ENCODE measurements at regions not wholly inside any gene's neighbourhood (a gene's known extent, or its start where the extent isn't known, plus 50 kb on each side); places are given as distances from the start of the nearest gene placed in this dataset.
A peak's percentile ranks its signal among the peaks of the same experiment; 100 is the strongest.

DNA sequence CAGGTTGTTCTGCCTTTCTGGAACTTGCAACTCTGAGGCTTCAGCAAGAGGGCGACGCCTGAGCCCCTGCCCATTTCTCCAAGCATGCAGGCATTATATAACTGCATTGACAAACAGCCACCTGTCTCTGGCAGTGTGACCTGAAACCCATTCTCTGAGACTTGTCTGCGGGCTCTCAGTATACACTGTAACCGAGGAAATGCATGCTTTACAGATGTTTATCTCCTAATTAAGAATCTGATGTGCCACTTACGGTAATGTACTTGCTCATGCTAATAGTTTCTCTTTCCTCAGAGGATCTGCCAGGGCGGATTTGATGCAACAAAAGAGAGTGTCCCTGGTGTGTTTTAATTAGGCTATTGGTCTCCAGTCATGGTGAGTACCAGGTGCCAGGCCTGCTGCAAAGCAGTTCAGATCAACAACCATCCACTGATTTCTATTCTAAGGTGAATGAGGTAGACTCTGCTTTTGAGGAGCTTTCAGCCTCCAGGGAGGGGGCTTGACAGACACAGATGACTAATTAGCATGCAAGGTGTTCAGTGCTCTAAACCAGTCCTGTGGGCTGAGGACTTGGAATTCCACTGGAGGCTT, 593.7 kb upstream of the KLF4 start:
- TF ChIP-seq, protein P1, sequence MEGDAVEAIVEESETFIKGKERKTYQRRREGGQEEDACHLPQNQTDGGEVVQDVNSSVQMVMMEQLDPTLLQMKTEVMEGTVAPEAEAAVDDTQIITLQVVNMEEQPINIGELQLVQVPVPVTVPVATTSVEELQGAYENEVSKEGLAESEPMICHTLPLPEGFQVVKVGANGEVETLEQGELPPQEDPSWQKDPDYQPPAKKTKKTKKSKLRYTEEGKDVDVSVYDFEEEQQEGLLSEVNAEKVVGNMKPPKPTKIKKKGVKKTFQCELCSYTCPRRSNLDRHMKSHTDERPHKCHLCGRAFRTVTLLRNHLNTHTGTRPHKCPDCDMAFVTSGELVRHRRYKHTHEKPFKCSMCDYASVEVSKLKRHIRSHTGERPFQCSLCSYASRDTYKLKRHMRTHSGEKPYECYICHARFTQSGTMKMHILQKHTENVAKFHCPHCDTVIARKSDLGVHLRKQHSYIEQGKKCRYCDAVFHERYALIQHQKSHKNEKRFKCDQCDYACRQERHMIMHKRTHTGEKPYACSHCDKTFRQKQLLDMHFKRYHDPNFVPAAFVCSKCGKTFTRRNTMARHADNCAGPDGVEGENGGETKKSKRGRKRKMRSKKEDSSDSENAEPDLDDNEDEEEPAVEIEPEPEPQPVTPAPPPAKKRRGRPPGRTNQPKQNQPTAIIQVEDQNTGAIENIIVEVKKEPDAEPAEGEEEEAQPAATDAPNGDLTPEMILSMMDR (conservative IDR thresholded peaks at IDR 0.05; ENCODE audit: low read depth, low read length), result no peak
- H3K79me2 ChIP-seq (ENCODE audit: insufficient read depth, low read depth), result no peaks in the 10 kb centered on the region

DNA sequence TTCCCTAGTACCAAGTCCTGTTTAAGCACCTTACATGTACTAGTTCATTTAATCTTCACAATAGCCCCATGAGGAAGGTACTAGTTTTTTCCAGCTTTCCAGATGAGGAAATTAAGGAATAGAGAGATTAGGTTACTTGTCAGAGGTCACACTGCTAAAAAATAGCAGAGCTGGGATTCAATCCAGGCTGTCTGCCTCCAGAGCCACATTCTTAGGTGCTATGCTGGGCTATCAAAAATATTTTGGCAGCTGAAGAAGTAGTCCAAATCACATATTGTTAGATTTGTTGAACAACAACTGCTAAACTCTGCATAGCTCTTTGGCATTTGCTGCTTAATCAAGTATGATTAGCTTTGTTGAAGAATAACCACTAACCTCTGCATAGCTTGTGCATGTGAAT, 591.5 kb upstream of the KLF4 start:
- H3K27me3 ChIP-seq (ENCODE audit: insufficient read depth, low read depth), result no peaks in the 10 kb centered on the region
- no peak overlapping the region for H3K4me2 ChIP-seq
- no peaks in the 10 kb centered on the region for H4K20me1 ChIP-seq (ENCODE audit: insufficient read depth)
- H3K27ac ChIP-seq, result no peak overlapping the region
- H3K36me3 ChIP-seq (ENCODE audit: insufficient read depth), result no peaks in the 10 kb centered on the region
- no peak overlapping the region for H3K4me3 ChIP-seq (IDR thresholded peaks at IDR 0.05; ENCODE audit: insufficient read depth, low read depth, low read length)
- H3K9ac ChIP-seq, result no peak overlapping the region
- no peaks in the 10 kb centered on the region for H3K79me2 ChIP-seq (ENCODE audit: insufficient read depth, low read depth)
- H2AFZ ChIP-seq (ENCODE audit: low read depth), result no peak overlapping the region
- peaks cover 90% of the 10 kb centered on the region for H3K4me1 ChIP-seq (ENCODE audit: low read depth, poor library complexity, severe bottlenecking)
- TF ChIP-seq, protein P1 (conservative IDR thresholded peaks at IDR 0.05; ENCODE audit: low read depth, low read length), result no peak

More for the DNA sequence above, 593.7 kb upstream of the KLF4 start:
- no peaks in the 10 kb centered on the region for H3K27me3 ChIP-seq (ENCODE audit: insufficient read depth, low read depth)
- no peak overlapping the region for H3K4me3 ChIP-seq (IDR thresholded peaks at IDR 0.05; ENCODE audit: insufficient read depth, low read depth, low read length)
- H3K9ac ChIP-seq, result peak overlapping the region; percentile 13; the same call in 1 of the 2 replicates
- H3K4me1 ChIP-seq (ENCODE audit: low read depth, poor library complexity, severe bottlenecking), result peaks cover 69% of the 10 kb centered on the region
- H2AFZ ChIP-seq (ENCODE audit: low read depth), result no peak overlapping the region; the same call in 1 of the 2 replicates
- H4K20me1 ChIP-seq (ENCODE audit: insufficient read depth), result no peaks in the 10 kb centered on the region
- H3K27ac ChIP-seq, result peak overlapping the region; percentile 84
- peak overlapping the region; percentile 77 for H3K4me2 ChIP-seq
- no peaks in the 10 kb centered on the region for H3K36me3 ChIP-seq (ENCODE audit: insufficient read depth)

DNA sequence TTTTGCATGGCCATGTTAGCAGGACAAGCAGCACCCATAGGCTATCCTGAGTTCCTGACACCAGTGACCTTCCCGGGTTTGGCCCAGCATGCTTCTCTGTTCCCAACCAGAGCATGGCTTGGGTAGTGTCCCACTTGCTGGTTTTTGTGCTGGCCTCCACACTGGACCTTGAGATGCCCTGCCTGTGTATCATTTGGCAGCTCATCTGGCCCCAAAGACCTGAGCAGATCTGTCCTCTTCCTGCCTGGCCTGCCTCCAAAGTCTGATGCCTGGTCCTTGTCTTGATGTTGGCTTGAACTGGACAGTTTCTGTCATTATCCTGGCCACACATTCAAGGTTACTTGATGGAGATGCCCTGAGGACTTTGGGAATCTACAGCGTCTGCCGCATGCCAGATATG, 590.7 kb upstream of the KLF4 start:
- no peaks in the 10 kb centered on the region for H3K79me2 ChIP-seq (ENCODE audit: insufficient read depth, low read depth)
- no peak overlapping the region for H3K9ac ChIP-seq
- H3K4me1 ChIP-seq (ENCODE audit: low read depth, poor library complexity, severe bottlenecking), result peaks cover 98% of the 10 kb centered on the region
- H3K4me2 ChIP-seq, result peak overlapping the region; percentile 88; the same call in 1 of the 2 replicates
- no peak overlapping the region for H3K27ac ChIP-seq
- no peak overlapping the region for H3K4me3 ChIP-seq (IDR thresholded peaks at IDR 0.05; ENCODE audit: insufficient read depth, low read depth, low read length)
- H3K36me3 ChIP-seq (ENCODE audit: insufficient read depth), result no peaks in the 10 kb centered on the region
- H3K27me3 ChIP-seq (ENCODE audit: insufficient read depth, low read depth), result no peaks in the 10 kb centered on the region
- TF ChIP-seq, protein P1 (conservative IDR thresholded peaks at IDR 0.05; ENCODE audit: low read depth, low read length), result no peak
- no peaks in the 10 kb centered on the region for H4K20me1 ChIP-seq (ENCODE audit: insufficient read depth)
- no peak overlapping the region for H2AFZ ChIP-seq (ENCODE audit: low read depth)

DNA sequence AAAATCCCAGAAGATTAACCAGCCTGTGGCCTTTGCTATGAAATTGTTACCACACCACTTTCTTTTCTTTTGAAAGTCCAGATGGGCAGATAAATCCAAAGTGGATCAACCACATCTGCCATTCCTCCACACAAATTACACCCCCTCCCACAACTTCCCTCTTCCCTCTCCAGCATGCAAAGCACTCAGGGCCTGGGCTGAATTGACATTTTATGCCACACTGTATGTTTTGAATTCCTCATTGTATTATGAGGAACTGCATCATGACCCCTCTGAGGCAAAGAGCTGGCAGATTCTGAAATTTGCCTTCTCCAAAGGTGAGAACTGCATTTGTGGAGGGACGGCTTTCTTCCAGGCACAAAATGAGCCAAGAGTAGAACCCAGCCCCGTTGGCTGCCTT, 589.2 kb upstream of the KLF4 start:
- no peaks in the 10 kb centered on the region for H3K27me3 ChIP-seq (ENCODE audit: insufficient read depth, low read depth)
- TF ChIP-seq, protein P1 (conservative IDR thresholded peaks at IDR 0.05; ENCODE audit: low read depth, low read length), result no peak
- no peak overlapping the region for H2AFZ ChIP-seq (ENCODE audit: low read depth)
- H3K9ac ChIP-seq, result peak overlapping the region; percentile 13; the same call in 1 of the 2 replicates
- H4K20me1 ChIP-seq (ENCODE audit: insufficient read depth), result no peaks in the 10 kb centered on the region
- H3K4me1 ChIP-seq (ENCODE audit: low read depth, poor library complexity, severe bottlenecking), result peaks cover 99% of the 10 kb centered on the region
- H3K27ac ChIP-seq, result peak overlapping the region; percentile 54; the same call in 1 of the 2 replicates
- no peaks in the 10 kb centered on the region for H3K36me3 ChIP-seq (ENCODE audit: insufficient read depth)
- H3K4me3 ChIP-seq (IDR thresholded peaks at IDR 0.05; ENCODE audit: insufficient read depth, low read depth, low read length), result no peak overlapping the region
- no peaks in the 10 kb centered on the region for H3K79me2 ChIP-seq (ENCODE audit: insufficient read depth, low read depth)
- H3K4me2 ChIP-seq, result peak overlapping the region; percentile 88

Data from KMS-11 (cell line).